ENCODE measurements at regions not wholly inside any gene's neighbourhood (a gene's known extent, or its start where the extent isn't known, plus 50 kb on each side); places are given as distances from the start of the nearest gene placed in this dataset.

DNA sequence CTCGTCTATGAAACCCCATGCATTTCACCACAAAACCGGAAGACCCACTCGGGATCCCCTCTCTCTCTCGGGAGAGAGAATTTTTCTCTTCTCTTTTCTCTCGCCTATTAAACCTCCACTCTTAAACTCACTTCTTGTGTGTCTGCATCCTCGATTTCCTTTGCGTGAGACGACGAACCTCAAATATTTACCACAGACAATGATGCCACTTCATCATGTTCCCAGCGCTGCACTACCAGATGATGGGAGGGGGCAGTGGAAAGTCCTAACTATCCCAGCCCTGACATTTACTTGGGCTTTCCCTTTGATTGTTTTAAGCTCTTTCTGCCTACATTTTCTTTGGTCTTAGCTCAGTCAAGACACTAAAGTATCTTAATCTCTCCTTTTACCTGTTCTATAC, 906.7 kb downstream of the GRID1 start:
- TF ChIP-seq, protein P1, sequence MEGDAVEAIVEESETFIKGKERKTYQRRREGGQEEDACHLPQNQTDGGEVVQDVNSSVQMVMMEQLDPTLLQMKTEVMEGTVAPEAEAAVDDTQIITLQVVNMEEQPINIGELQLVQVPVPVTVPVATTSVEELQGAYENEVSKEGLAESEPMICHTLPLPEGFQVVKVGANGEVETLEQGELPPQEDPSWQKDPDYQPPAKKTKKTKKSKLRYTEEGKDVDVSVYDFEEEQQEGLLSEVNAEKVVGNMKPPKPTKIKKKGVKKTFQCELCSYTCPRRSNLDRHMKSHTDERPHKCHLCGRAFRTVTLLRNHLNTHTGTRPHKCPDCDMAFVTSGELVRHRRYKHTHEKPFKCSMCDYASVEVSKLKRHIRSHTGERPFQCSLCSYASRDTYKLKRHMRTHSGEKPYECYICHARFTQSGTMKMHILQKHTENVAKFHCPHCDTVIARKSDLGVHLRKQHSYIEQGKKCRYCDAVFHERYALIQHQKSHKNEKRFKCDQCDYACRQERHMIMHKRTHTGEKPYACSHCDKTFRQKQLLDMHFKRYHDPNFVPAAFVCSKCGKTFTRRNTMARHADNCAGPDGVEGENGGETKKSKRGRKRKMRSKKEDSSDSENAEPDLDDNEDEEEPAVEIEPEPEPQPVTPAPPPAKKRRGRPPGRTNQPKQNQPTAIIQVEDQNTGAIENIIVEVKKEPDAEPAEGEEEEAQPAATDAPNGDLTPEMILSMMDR (IDR thresholded peaks at IDR 0.05; ENCODE audit: insufficient read depth, low read length, poor library complexity, severe bottlenecking), result no peak
- no peak for TF ChIP-seq EZH2phosphoT487 (conservative IDR thresholded peaks at IDR 0.05; ENCODE audit: low read length)
